Neural progenitor cell (in vitro differentiated cells): ENCODE measurements at regions not wholly inside any gene's neighbourhood (a gene's known extent, or its start where the extent isn't known, plus 50 kb on each side); places are given as distances from the start of the nearest gene placed in this dataset.

ENCODE experiments used
- DNase-seq: peaks from one replicate; pipeline ENCODE4 v3.0.0-alpha.2; 2016; ENCODE audit warnings: low spot score
- H2AFZ ChIP-seq: fragments of 200-600 bp; sonication (generic); replicated peaks from 2 replicates; pipeline ENCODE4 v1.6.1; 2016; ENCODE audit warnings: antibody characterized with exemption
- H3F3A ChIP-seq: fragments of 200-600 bp; sonication (generic); 2 replicates; pipeline ENCODE4 v1.6.1; 2016; ENCODE audit warnings: antibody characterized with exemption, low read depth
- H3K27ac ChIP-seq: fragments of 200-600 bp; sonication (generic); 2 replicates; pipeline ENCODE4 v1.5.1; 2016; ENCODE audit warnings: mild to moderate bottlenecking
- H3K27me3 ChIP-seq: fragments of 200-600 bp; sonication (generic); 2 replicates; pipeline ENCODE4 v1.6.1; 2016; ENCODE audit warnings: mild to moderate bottlenecking, moderate library complexity
- H3K36me3 ChIP-seq: fragments of 200-600 bp; sonication (generic); 2 replicates; pipeline ENCODE4 v1.5.1; 2016
- H3K4me1 ChIP-seq: fragments of 200-600 bp; sonication (generic); 2 replicates; pipeline ENCODE4 v1.6.1; 2016; ENCODE audit warnings: mixed run types
- H3K4me2 ChIP-seq: fragments of 200-600 bp; sonication (generic); 2 replicates; pipeline ENCODE4 v1.6.1; 2016
- H3K4me3 ChIP-seq: fragments of 200-600 bp; sonication (generic); 2 replicates; pipeline ENCODE4 v1.5.1; 2016
- H3K79me2 ChIP-seq: fragments of 200-600 bp; sonication (generic); 2 replicates; pipeline ENCODE4 v1.6.1; 2016; ENCODE audit warnings: low read depth
- H3K9ac ChIP-seq: fragments of 200-600 bp; sonication (generic); 2 replicates; pipeline ENCODE4 v1.6.1; 2016
- H3K9me3 ChIP-seq: fragments of 200-600 bp; sonication (generic); 2 replicates; pipeline ENCODE4 v1.5.1; 2016; ENCODE audit warnings: low read depth
- H4K20me1 ChIP-seq: fragments of 200-600 bp; sonication (generic); 2 replicates; pipeline ENCODE4 v1.6.1; 2016; ENCODE audit warnings: low read depth
- H3K27ac Mint-ChIP-seq: 3 replicates; pipeline ENCODE4 v1.8.0; 2021; ENCODE audit warnings: mixed read lengths
- H3K27me3 Mint-ChIP-seq: 2 replicates; pipeline ENCODE4 v1.8.0; 2022; ENCODE audit warnings: low read depth, mild to moderate bottlenecking, inconsistent platforms, moderate library complexity, mixed read lengths; ENCODE audit not compliant: insufficient read depth
- H3K36me3 Mint-ChIP-seq: 3 replicates; pipeline ENCODE4 v1.8.0; 2021; ENCODE audit warnings: mixed read lengths
- H3K4me1 Mint-ChIP-seq: 3 replicates; pipeline ENCODE4 v1.8.0; 2021; ENCODE audit warnings: mixed read lengths
- H3K4me3 Mint-ChIP-seq: 3 replicates; pipeline ENCODE4 v1.8.0; 2021; ENCODE audit warnings: mild to moderate bottlenecking, moderate library complexity, mixed read lengths
- H3K9me3 Mint-ChIP-seq: 3 replicates; pipeline ENCODE4 v1.8.0; 2020; ENCODE audit warnings: mixed read lengths
- CTCF ChIP-seq: fragments of 200-600 bp; sonication (generic); IDR thresholded peaks from 2 replicates; pipeline ENCODE4 v1.5.1; 2017; ENCODE audit warnings: antibody characterized with exemption, mild to moderate bottlenecking
- EZH2 ChIP-seq: fragments of 200-600 bp; sonication (generic); IDR thresholded peaks from 2 replicates; pipeline ENCODE4 v1.6.1; 2017; ENCODE audit warnings: antibody characterized with exemption, mild to moderate bottlenecking, moderate library complexity
- EZH2phosphoT487 ChIP-seq: fragments of 200-600 bp; sonication (generic); IDR thresholded peaks from 2 replicates; pipeline ENCODE4 v1.6.1; 2017; ENCODE audit warnings: antibody characterized with exemption

DNA sequence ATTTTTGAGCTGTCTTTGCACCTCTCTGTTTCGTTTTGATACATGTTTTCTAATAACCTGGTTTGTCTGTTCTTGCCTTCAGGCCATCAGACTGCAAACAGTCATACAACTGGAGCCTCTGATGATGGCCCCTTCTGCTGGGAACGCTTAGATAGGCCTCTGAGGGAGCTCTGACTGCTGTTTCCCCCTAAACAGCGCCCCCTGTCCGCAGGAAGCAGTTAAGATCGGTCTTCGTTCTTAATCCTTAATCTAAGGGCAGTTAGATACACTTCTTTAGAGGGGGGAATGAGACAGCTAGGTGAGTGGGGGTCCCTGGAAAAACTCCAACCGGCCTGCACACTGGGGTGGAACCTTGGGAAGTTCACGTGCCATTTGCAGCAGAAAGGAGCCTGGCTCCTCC, 1338.8 kb upstream of the SEL1L start:
- DNase-seq: peak; percentile 54
- H3K36me3 Mint-ChIP-seq: no peaks in the 10 kb centered on the region
- Histone ChIP-seq H3K4me3 (no peak overlapping the region), H3K4me2 (no peak overlapping the region), H3K27ac (no peak overlapping the region), H3K36me3 (no peaks in the 10 kb centered on the region), H3K9ac (no peak overlapping the region), H4K20me1 (no peaks in the 10 kb centered on the region), H2AFZ (peak overlapping the region; percentile 45), H3K27me3 (no peaks in the 10 kb centered on the region), H3K4me1 (no peaks in the 10 kb centered on the region), H3F3A (no peaks in the 10 kb centered on the region), H3K79me2 (no peaks in the 10 kb centered on the region), H3K9me3 (no peaks in the 10 kb centered on the region)
- no peak overlapping the region for H3K4me3 Mint-ChIP-seq
- H3K9me3 Mint-ChIP-seq: no peaks in the 10 kb centered on the region
- no peaks in the 10 kb centered on the region for H3K4me1 Mint-ChIP-seq
- TF ChIP-seq CTCF (peak; percentile 62), EZH2phosphoT487 (no peak)
- H3K27ac Mint-ChIP-seq: no peak overlapping the region
- H3K27me3 Mint-ChIP-seq: no peaks in the 10 kb centered on the region

GRCh38 chr14:82878951-82879350, 1345.3 kb upstream of the SEL1L start:
- Histone ChIP-seq H3K4me1 (no peaks in the 10 kb centered on the region), H3K27ac (no peak overlapping the region), H3K79me2 (no peaks in the 10 kb centered on the region), H3K36me3 (no peaks in the 10 kb centered on the region), H3F3A (no peaks in the 10 kb centered on the region), H2AFZ (no peak overlapping the region), H3K9ac (no peak overlapping the region), H4K20me1 (no peaks in the 10 kb centered on the region), H3K9me3 (no peaks in the 10 kb centered on the region), H3K4me2 (no peak overlapping the region), H3K4me3 (no peak overlapping the region), H3K27me3 (no peaks in the 10 kb centered on the region)
- H3K36me3 Mint-ChIP-seq: no peaks in the 10 kb centered on the region
- no peak for TF ChIP-seq EZH2phosphoT487
- TF ChIP-seq EZH2: no peak
- no peak for TF ChIP-seq CTCF
- DNase-seq: no peak
- H3K4me3 Mint-ChIP-seq: no peak overlapping the region
- peaks cover 2% of the 10 kb centered on the region for H3K27me3 Mint-ChIP-seq
- H3K27ac Mint-ChIP-seq: no peak overlapping the region
- no peaks in the 10 kb centered on the region for H3K9me3 Mint-ChIP-seq
- no peaks in the 10 kb centered on the region for H3K4me1 Mint-ChIP-seq

DNA sequence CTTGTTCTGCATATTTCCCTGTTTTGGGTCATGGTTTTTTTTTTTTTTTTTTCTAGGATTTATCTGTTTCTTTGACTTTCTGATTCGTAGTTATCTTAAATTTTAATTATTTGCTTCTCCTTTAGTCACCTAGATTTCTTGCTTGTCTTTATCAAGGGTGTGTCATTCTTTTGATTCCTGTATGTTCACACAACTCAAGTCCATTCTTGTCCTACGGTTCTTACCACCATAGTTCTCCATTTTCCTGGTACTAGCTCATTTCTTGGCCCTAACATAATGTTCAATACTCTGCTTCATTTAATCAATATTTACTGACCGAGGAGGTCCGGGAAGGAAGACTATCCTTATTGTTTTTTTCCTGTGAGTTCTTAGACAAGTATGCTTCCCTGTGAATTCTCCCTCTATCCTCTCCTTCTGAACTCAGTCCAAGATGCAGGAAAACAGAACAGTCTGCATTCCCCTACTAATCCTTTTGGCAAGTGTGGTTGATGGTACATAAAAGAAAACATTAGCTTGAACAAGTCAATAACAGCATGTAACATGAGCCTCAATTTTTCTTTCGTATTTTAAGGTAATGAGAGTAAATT, 1346.4 kb upstream of the SEL1L start:
- Histone ChIP-seq H3K4me1 (no peaks in the 10 kb centered on the region), H3K27ac (no peak overlapping the region), H4K20me1 (no peaks in the 10 kb centered on the region), H3K9ac (no peak overlapping the region), H3K79me2 (no peaks in the 10 kb centered on the region), H3F3A (no peaks in the 10 kb centered on the region), H3K4me2 (no peak overlapping the region), H3K27me3 (no peaks in the 10 kb centered on the region), H3K4me3 (no peak overlapping the region), H2AFZ (no peak overlapping the region), H3K36me3 (no peaks in the 10 kb centered on the region), H3K9me3 (no peaks in the 10 kb centered on the region)
- Mint-ChIP-seq H3K36me3 (no peaks in the 10 kb centered on the region), H3K27ac (no peak overlapping the region), H3K4me1 (no peaks in the 10 kb centered on the region), H3K27me3 (peaks cover 2% of the 10 kb centered on the region), H3K9me3 (no peaks in the 10 kb centered on the region), H3K4me3 (no peak overlapping the region)
- DNase-seq: no peak
- TF ChIP-seq CTCF: no peak
- TF ChIP-seq EZH2phosphoT487: no peak
- no peak for TF ChIP-seq EZH2
